Calu3 (cell line): ENCODE measurements at regions not wholly inside any gene's neighbourhood (a gene's known extent, or its start where the extent isn't known, plus 50 kb on each side); places are given as distances from the start of the nearest gene placed in this dataset.
A peak's percentile ranks its signal among the peaks of the same experiment; 100 is the strongest.

Experiments
- BruUV-seq: library from RNA; stranded (reverse); fragments of 400-500 nt; replicated peaks from 2 replicates; lab custom pipeline; 2021; lab: Mats Ljungman, UMichigan
- CTCF ChIA-PET: fragments of 300-600 bp; sonication (Branson Sonifier 250); formaldehyde crosslinking; loops from one replicate; lab custom pipeline; 2022; ENCODE audit warnings: antibody characterized with exemption; lab: Charles Lee
- DNase-seq: peaks from one replicate; pipeline ENCODE4 v3.0.0; 2022
- H3K27ac Mint-ChIP-seq: one replicate; pipeline ENCODE4 v1.8.0; 2022; ENCODE audit warnings: mixed read lengths; ENCODE audit not compliant: unreplicated experiment
- H3K27me3 Mint-ChIP-seq: one replicate; pipeline ENCODE4 v1.8.0; 2022; ENCODE audit warnings: mixed read lengths; ENCODE audit not compliant: unreplicated experiment
- H3K36me3 Mint-ChIP-seq: one replicate; pipeline ENCODE4 v1.8.0; 2022; ENCODE audit warnings: mild to moderate bottlenecking, moderate library complexity, mixed read lengths; ENCODE audit not compliant: insufficient read depth, unreplicated experiment
- H3K4me1 Mint-ChIP-seq: one replicate; pipeline ENCODE4 v1.8.0; 2022; ENCODE audit warnings: mild to moderate bottlenecking, low read depth, mixed read lengths; ENCODE audit not compliant: unreplicated experiment
- H3K4me3 Mint-ChIP-seq: one replicate; pipeline ENCODE4 v1.8.0; 2022; ENCODE audit warnings: mild to moderate bottlenecking, low read depth, moderate library complexity, mixed read lengths; ENCODE audit not compliant: unreplicated experiment
- H3K9me3 Mint-ChIP-seq: one replicate; pipeline ENCODE4 v1.8.0; 2022; ENCODE audit warnings: low read depth, mixed read lengths; ENCODE audit not compliant: unreplicated experiment
- intact Hi-C: fragments of 100-400 bp; cut with micrococcal nuclease; formaldehyde crosslinking; loops from one replicate; pipeline ENCODE4 v1.10.0; 2022; ENCODE audit not compliant: unreplicated experiment
- TF ChIP-seq, protein P1 (sequence below): fragments of 200-600 bp; IDR thresholded peaks from one replicate; pipeline ENCODE4 v1.8.0; 2022; ENCODE audit warnings: antibody characterized with exemption; ENCODE audit not compliant: unreplicated experiment

DNA sequence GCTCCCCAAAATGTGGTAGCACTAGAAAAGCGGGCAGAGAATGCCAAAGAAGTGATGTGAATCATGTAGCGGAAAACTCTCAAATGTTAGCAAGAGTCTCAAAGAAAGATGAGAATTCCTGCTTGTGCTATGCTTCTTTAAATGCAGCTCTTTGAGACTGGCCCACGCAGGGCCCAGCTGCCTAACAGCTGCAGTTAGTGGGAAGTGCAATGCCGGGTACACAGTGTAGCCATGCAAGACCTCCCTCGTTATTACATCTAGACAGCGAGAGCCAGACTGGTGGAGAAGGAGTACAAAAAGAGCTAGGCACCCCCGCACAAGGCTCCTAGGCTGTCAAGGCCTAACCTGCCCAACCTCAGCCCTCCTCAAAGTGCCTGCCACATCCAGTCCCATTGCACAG lies 201.7 kb upstream of the PRDM1 start:
- TF ChIP-seq, protein P1, sequence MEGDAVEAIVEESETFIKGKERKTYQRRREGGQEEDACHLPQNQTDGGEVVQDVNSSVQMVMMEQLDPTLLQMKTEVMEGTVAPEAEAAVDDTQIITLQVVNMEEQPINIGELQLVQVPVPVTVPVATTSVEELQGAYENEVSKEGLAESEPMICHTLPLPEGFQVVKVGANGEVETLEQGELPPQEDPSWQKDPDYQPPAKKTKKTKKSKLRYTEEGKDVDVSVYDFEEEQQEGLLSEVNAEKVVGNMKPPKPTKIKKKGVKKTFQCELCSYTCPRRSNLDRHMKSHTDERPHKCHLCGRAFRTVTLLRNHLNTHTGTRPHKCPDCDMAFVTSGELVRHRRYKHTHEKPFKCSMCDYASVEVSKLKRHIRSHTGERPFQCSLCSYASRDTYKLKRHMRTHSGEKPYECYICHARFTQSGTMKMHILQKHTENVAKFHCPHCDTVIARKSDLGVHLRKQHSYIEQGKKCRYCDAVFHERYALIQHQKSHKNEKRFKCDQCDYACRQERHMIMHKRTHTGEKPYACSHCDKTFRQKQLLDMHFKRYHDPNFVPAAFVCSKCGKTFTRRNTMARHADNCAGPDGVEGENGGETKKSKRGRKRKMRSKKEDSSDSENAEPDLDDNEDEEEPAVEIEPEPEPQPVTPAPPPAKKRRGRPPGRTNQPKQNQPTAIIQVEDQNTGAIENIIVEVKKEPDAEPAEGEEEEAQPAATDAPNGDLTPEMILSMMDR, result no peak
- intact Hi-C loops, result loop anchor here (5.0 kb wide), 1 partner anchor 127 kb away; no protein-coding TSS in a partner anchor
- no peak for DNase-seq
- no TSS peak for BruUV-seq
- Mint-ChIP-seq H3K4me1 (peaks cover 41% of the 10 kb centered on the region), H3K36me3 (peaks cover 3% of the 10 kb centered on the region), H3K4me3 (no peak overlapping the region), H3K27ac (no peak overlapping the region), H3K9me3 (peaks cover 2% of the 10 kb centered on the region), H3K27me3 (peaks cover 14% of the 10 kb centered on the region)
- CTCF ChIA-PET, result no interaction called here

DNA sequence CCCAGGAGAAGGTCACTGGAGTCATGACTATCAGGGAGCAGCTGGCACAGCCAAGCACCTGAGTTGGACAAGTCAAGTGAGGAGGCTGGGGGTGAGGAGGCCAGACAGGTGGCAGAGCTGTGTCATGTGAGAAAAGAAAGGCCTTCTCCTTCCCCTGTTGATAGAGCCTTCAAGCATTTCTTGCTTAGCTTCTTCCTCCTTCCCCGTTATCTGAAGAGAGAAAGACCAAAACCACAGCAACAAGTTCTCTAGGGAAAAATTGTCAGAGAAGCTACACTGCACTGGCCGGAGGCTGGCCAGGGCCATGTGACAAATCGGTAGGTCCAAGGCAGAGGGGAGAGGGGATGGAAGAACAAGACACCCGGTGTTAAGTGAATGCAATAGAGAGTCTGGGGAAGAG lies 202.1 kb upstream of the PRDM1 start:
- intact Hi-C loops, result loop anchor here (5.0 kb wide), 1 partner anchor 127 kb away; no protein-coding TSS in a partner anchor
- CTCF ChIA-PET, result no interaction called here
- peak overlapping the region; percentile 76 for H3K27ac Mint-ChIP-seq
- peaks cover 1% of the 10 kb centered on the region for H3K9me3 Mint-ChIP-seq
- H3K36me3 Mint-ChIP-seq, result peaks cover 3% of the 10 kb centered on the region
- peaks cover 14% of the 10 kb centered on the region for H3K27me3 Mint-ChIP-seq
- H3K4me3 Mint-ChIP-seq, result no peak overlapping the region
- TF ChIP-seq, protein P1, result no peak
- peaks cover 41% of the 10 kb centered on the region for H3K4me1 Mint-ChIP-seq
- DNase-seq, result no peak
- no TSS peak for BruUV-seq

DNA sequence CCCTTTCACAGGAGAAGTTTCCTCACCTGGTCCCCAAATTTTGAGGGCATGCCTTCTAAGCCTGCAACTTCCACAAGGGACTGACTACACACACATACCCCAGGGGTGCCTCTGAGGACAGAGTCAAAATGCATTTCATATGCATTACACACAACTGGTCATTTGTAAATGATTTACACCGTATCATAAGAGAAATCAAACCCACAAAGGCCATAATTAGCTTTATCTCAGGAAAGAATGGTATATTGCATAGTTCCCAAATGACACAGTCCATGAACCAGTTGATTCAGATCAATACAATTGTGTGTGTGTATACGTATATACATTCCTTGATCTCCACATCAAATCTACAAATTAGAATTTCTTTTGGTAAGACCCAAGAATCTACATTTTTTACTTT lies 203.3 kb upstream of the PRDM1 start:
- H3K36me3 Mint-ChIP-seq, result peaks cover 3% of the 10 kb centered on the region
- peaks cover 3% of the 10 kb centered on the region for H3K9me3 Mint-ChIP-seq
- intact Hi-C loops, result loop anchor here (5.0 kb wide), 1 partner anchor 126 kb away; no protein-coding TSS in a partner anchor
- peak; percentile 44 for DNase-seq
- BruUV-seq, result no TSS peak
- peak overlapping the region; percentile 40 for H3K4me3 Mint-ChIP-seq
- peak overlapping the region; percentile 76 for H3K27ac Mint-ChIP-seq
- CTCF ChIA-PET, result interaction anchor here (0.5 to 1.4 kb wide), 3 partner anchors 11 to 132 kb away, joined by 3 to 9 read pairs (median 4); no protein-coding TSS in a partner anchor
- peaks cover 14% of the 10 kb centered on the region for H3K27me3 Mint-ChIP-seq
- TF ChIP-seq, protein P1, result no peak
- H3K4me1 Mint-ChIP-seq, result peaks cover 41% of the 10 kb centered on the region

DNA sequence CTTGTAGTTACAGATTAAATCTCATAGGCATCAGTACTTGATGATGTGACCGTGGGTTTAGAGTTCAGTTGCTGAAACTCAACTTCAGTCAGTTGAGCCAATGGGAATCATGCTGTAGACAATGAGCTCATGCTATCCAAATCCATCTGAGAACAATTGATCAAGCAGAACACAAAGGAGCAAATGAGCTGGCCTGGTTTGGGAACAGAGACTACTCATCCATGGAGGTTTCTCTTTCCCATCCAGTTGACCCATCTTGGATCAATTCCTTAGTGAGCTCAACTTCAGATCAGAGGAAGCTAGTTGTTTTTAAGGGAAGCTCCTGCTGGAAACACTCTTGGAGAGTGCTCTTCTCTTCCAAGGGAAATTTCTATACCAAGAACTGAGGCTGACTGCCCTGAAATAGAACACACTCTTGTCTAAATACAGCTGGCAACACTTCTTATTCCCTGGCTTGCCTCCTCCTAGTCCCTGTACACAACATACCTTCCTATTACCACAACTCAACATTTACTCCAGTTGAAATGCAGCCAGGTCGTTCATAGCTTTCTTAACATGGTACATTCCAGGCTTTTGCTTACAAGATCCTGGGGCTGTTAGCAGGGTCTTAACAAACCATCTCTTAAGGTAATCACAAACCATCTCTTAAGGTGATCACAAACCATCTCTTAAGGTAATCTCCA lies 203.9 kb upstream of the PRDM1 start:
- BruUV-seq, result no TSS peak
- H3K27me3 Mint-ChIP-seq, result peaks cover 14% of the 10 kb centered on the region
- H3K9me3 Mint-ChIP-seq, result peaks cover 3% of the 10 kb centered on the region
- DNase-seq, result peak; percentile 6
- peaks cover 41% of the 10 kb centered on the region for H3K4me1 Mint-ChIP-seq
- CTCF ChIA-PET, result interaction anchor here (0.5 to 1.4 kb wide), 3 partner anchors 12 to 133 kb away, joined by 4 to 9 read pairs (median 6); no protein-coding TSS in a partner anchor
- peak overlapping the region; percentile 40 for H3K4me3 Mint-ChIP-seq
- H3K36me3 Mint-ChIP-seq, result peaks cover 3% of the 10 kb centered on the region
- H3K27ac Mint-ChIP-seq, result peak overlapping the region; percentile 76
- intact Hi-C loops, result loop anchor here (5.0 kb wide), 1 partner anchor 125 kb away; no protein-coding TSS in a partner anchor
- TF ChIP-seq, protein P1, result no peak
